Breast epithelium (tissue), 3 donors: ENCODE measurements at regions not wholly inside any gene's neighbourhood (a gene's known extent, or its start where the extent isn't known, plus 50 kb on each side); places are given as distances from the start of the nearest gene placed in this dataset.

Experiments used
- POLR2AphosphoS5 ChIP-seq, 3 donors: sonication (generic); formaldehyde crosslinking; IDR thresholded peaks; one replicate each; pipeline ENCODE4 v1.6.1; 2017; ENCODE audit warnings: antibody characterized with exemption in 3 of 3
- TF ChIP-seq, protein P1 (sequence below), 3 donors: fragments of 450-650 bp; IDR thresholded peaks; one replicate each; pipeline ENCODE4 v1.5.1; 2016 to 2017; ENCODE audit warnings: antibody characterized with exemption in 3 of 3, mild to moderate bottlenecking in 3 of 3, moderate library complexity in 3 of 3

DNA sequence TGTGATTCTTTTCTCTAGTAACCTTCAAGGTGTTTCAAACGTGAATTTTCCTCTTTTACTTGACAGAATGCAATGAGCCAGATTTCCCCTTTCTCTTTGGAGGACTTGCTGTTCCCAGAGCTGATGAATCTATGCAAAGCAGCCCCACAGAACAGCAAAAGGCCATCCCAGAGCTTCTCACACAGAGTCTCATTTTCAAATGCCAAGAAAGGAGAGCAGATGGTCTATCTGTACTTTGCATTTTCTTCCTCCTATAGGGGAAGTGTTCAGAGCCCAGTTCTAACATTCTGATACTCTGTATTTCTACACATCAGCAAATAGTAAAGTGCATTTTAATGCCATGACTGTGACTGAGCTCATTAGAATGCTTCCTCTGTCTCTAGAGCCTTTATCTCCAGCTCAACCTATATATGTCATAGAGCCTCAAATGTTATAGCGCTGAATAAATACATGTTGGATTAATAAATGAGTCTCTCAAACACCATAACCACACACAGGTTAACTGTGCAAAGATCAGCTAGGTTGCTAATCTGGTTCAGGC lies 81.8 kb upstream of the EYA4 start:
- TF ChIP-seq, protein P1, sequence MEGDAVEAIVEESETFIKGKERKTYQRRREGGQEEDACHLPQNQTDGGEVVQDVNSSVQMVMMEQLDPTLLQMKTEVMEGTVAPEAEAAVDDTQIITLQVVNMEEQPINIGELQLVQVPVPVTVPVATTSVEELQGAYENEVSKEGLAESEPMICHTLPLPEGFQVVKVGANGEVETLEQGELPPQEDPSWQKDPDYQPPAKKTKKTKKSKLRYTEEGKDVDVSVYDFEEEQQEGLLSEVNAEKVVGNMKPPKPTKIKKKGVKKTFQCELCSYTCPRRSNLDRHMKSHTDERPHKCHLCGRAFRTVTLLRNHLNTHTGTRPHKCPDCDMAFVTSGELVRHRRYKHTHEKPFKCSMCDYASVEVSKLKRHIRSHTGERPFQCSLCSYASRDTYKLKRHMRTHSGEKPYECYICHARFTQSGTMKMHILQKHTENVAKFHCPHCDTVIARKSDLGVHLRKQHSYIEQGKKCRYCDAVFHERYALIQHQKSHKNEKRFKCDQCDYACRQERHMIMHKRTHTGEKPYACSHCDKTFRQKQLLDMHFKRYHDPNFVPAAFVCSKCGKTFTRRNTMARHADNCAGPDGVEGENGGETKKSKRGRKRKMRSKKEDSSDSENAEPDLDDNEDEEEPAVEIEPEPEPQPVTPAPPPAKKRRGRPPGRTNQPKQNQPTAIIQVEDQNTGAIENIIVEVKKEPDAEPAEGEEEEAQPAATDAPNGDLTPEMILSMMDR (IDR thresholded peaks at IDR 0.05), result no peak
- no peak for TF ChIP-seq POLR2AphosphoS5 (IDR thresholded peaks at IDR 0.05)
